ENCODE measurements at regions not wholly inside any gene's neighbourhood (a gene's known extent, or its start where the extent isn't known, plus 50 kb on each side); places are given as distances from the start of the nearest gene placed in this dataset.

DNA sequence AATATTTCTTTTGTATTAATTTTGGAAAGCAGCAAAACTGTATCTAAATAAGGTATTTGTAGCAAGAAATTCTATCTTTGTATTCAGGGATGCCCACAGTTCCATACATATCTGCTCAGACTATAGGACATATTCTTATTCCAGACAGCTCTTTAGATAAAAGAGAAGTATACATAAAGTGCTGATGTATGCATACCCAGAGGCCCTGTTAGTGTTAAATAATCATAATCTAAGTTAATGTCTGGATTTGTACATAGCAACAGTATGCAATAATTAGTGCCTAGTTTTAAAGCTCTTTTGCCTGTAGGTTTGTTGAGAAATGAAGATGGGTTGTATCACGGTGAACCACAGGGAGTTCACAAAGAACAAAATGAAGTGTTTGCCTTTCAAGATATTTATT lies 428.0 kb upstream of the RGPD4 start:
- Mint-ChIP-seq H3K4me3 (no peak overlapping the region), H3K36me3 (ENCODE audit: low read depth) (no peaks in the 10 kb centered on the region), H3K9me3 (no peaks in the 10 kb centered on the region), H3K27ac (no peak overlapping the region), H3K4me1 (ENCODE audit: low read depth) (no peaks in the 10 kb centered on the region), H3K27me3 (no peaks in the 10 kb centered on the region)
- Histone ChIP-seq H3K4me3 (ENCODE audit: low read length) (no peak overlapping the region), H3K4me1 (ENCODE audit: insufficient read depth, low read length) (no peaks in the 10 kb centered on the region), H3K9me3 (ENCODE audit: control insufficient read depth in 1 of 2, insufficient read depth in 1 of 2, low read length in 2 of 2) (peaks cover 0 to 5% of the 10 kb centered on the region in 2 experiments), H3K27ac (ENCODE audit: low read depth in 1 of 2, low read length in 2 of 2) (no peak overlapping the region), H3K27me3 (ENCODE audit: control insufficient read depth in 1 of 2, insufficient read depth in 2 of 2, low read length in 2 of 2) (no peaks in the 10 kb centered on the region), H3K36me3 (ENCODE audit: insufficient read depth, low read length) (no peaks in the 10 kb centered on the region)
- intact Hi-C loops (cut with DNase I, micrococcal nuclease): no loop called here
- ChIA-PET CTCF (no interaction called here), POLR2A (no interaction called here)
- TF ChIP-seq, protein P1, sequence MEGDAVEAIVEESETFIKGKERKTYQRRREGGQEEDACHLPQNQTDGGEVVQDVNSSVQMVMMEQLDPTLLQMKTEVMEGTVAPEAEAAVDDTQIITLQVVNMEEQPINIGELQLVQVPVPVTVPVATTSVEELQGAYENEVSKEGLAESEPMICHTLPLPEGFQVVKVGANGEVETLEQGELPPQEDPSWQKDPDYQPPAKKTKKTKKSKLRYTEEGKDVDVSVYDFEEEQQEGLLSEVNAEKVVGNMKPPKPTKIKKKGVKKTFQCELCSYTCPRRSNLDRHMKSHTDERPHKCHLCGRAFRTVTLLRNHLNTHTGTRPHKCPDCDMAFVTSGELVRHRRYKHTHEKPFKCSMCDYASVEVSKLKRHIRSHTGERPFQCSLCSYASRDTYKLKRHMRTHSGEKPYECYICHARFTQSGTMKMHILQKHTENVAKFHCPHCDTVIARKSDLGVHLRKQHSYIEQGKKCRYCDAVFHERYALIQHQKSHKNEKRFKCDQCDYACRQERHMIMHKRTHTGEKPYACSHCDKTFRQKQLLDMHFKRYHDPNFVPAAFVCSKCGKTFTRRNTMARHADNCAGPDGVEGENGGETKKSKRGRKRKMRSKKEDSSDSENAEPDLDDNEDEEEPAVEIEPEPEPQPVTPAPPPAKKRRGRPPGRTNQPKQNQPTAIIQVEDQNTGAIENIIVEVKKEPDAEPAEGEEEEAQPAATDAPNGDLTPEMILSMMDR (IDR thresholded peaks at IDR 0.05): no peak
- DNase-seq (no peak), ATAC-seq (ENCODE audit: poor library complexity) (no peak)

DNA sequence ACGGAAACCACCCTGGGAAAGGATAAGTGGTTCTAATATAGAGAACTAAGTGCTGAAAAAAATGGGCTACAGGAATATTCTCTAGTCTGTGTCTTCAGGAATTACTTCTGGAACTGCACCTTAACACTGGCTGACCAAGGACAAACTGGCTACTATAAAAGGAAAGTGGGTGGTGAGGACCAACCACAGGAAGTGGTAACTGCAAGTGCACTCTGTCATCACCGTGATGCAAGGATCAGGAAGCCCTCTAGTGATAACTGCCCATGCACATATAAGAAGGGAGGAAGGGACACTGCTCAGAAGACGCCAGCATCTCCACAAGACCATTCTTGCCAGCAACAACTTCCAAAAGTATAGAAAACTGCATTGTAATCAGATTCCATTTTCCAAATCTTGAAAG lies 424.4 kb upstream of the RGPD4 start:
- H3K27me3 ChIP-seq (ENCODE audit: control insufficient read depth in 1 of 2, insufficient read depth in 2 of 2, low read length in 2 of 2): no peaks in the 10 kb centered on the region
- Mint-ChIP-seq H3K9me3 (no peaks in the 10 kb centered on the region), H3K4me3 (no peak overlapping the region), H3K36me3 (ENCODE audit: low read depth) (no peaks in the 10 kb centered on the region), H3K27ac (no peak overlapping the region), H3K4me1 (ENCODE audit: low read depth) (no peaks in the 10 kb centered on the region), H3K27me3 (no peaks in the 10 kb centered on the region)
- no peaks in the 10 kb centered on the region for H3K9me3 ChIP-seq (ENCODE audit: control insufficient read depth in 1 of 2, insufficient read depth in 1 of 2, low read length in 2 of 2)
- intact Hi-C loops (cut with DNase I, micrococcal nuclease): no loop called here
- POLR2A ChIA-PET: no interaction called here
- TF ChIP-seq, protein P1 (IDR thresholded peaks at IDR 0.05): no peak
- CTCF ChIA-PET: interaction anchor here (0.7 kb wide), 1 partner anchor 13 kb away, joined by 3 read pairs; no protein-coding TSS in a partner anchor
- no peak overlapping the region for H3K4me3 ChIP-seq (ENCODE audit: low read length)
- DNase-seq: no peak
- no peak overlapping the region for H3K27ac ChIP-seq (ENCODE audit: low read depth in 1 of 2, low read length in 2 of 2)
- H3K4me1 ChIP-seq (ENCODE audit: insufficient read depth, low read length): no peaks in the 10 kb centered on the region
- H3K36me3 ChIP-seq (ENCODE audit: insufficient read depth, low read length): no peaks in the 10 kb centered on the region
- no peak for ATAC-seq (ENCODE audit: poor library complexity)

DNA sequence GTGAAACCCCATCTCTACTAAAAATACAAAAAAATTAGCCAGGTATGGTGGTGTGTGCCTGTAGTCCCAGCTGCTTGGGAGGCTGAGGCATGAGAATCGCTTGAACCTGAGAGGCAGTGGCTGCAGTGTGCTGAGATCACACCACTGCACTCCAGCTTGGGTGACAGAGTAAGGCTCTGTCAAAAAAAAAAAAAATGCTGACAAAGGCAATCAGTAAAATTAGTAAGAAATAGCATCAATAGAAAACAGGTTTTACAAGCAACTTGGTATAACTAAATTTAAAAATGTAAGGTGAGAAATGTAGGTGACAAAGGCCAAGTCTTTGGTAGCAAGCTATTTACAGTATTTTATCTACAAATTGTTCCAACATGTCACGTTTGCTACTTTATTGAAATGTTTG lies 421.4 kb upstream of the RGPD4 start:
- no peak overlapping the region for H3K27ac Mint-ChIP-seq
- DNase-seq (no peak), ATAC-seq (ENCODE audit: poor library complexity) (no peak)
- no peaks in the 10 kb centered on the region for H3K9me3 ChIP-seq (ENCODE audit: control insufficient read depth in 1 of 2, insufficient read depth in 1 of 2, low read length in 2 of 2)
- H3K4me3 ChIP-seq (ENCODE audit: low read length): no peak overlapping the region
- H3K27me3 ChIP-seq (ENCODE audit: control insufficient read depth in 1 of 2, insufficient read depth in 2 of 2, low read length in 2 of 2): no peaks in the 10 kb centered on the region
- no peaks in the 10 kb centered on the region for H3K9me3 Mint-ChIP-seq
- TF ChIP-seq, protein P1 (IDR thresholded peaks at IDR 0.05): no peak
- intact Hi-C loops (cut with DNase I, micrococcal nuclease): no loop called here
- no peaks in the 10 kb centered on the region for H3K27me3 Mint-ChIP-seq
- ChIA-PET POLR2A (no interaction called here), CTCF (no interaction called here)
- no peak overlapping the region for H3K4me3 Mint-ChIP-seq
- H3K27ac ChIP-seq (ENCODE audit: low read depth in 1 of 2, low read length in 2 of 2): no peak overlapping the region
- H3K4me1 Mint-ChIP-seq (ENCODE audit: low read depth): no peaks in the 10 kb centered on the region
- no peaks in the 10 kb centered on the region for H3K36me3 Mint-ChIP-seq (ENCODE audit: low read depth)
- no peaks in the 10 kb centered on the region for H3K36me3 ChIP-seq (ENCODE audit: insufficient read depth, low read length)
- H3K4me1 ChIP-seq (ENCODE audit: insufficient read depth, low read length): no peaks in the 10 kb centered on the region
